ENCODE measurements at regions not wholly inside any gene's neighbourhood (a gene's known extent, or its start where the extent isn't known, plus 50 kb on each side); places are given as distances from the start of the nearest gene placed in this dataset.
"Not testable (repeated sequence)": the region's sequence is repeated elsewhere in the genome, so short reads cannot be mapped to it uniquely, and the experiment has no call there.

DNA sequence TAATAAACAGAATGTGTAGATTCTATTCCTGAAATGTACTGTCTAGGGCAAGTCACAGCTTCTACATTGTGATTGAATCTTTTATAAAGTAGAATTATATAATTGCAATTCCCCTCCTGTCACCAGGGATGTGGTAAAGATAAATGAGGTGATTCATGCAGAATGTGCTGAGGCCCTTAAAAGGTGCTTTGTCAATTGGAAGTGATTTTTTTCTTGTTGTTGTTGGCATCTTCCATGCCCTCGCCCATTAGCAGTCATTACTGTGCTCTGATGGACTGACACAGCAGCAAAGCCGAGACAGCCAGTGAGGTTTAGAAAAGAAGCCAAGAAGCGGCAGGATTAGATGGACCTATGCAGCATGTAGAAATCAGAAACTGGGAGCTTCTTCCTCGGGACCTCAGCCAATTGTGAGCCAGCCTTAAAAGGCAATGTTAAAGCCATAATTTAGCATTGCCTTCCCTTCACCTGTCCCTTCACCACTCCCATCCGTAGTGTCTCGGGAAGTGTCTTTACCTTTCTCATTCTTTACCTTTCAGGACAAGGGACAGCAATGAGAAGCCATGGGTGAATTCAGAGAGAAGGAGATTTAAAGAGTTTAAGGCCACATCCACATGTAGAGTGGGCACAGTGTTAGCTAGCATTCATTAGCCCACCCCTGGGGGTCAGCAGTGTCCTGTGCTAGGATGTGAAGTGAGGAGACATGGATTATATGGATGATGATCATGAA is 257.8 kb downstream of the PLK2 start:
- DNase-seq: no peak

DNA sequence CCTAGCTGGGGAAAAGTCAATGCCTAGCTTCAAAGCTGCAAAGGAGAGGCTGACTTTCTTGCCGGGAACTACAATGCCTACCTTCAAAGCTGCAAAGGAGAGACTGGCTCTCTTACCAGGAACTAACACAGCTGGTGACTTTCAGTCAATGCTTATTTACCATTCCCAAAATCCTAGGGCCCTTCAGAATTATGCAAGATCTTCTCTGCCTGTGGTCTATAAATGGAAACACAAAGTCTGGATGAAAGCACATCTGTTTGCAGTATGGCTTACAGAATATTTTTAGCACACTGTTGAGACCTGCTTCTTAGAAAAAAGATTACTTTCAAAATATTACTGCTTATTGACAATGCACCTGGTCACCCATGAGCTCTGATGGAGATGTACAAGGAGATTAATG is 259.4 kb downstream of the PLK2 start:
- DNase-seq: no peak

DNA sequence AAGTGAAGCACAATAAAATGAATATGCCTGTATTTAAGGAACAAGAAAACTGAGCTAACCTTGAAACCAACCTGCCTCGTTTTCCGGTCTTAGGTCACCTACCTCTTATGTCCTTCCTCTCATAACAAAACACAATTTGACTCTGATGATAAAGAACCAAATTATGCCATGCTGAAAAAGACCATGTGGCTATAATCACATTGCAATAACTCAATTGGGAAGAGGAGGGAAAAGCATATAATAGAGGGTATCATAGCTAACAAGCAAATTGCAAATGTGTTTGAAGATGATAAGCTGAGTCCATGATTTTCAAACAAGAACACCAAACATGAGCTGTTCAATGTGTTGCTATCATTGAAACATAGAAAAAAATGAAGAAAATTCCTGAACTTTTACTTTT is 260.8 kb downstream of the PLK2 start:
- DNase-seq: no peak

GRCh38 chr5:58198330-58198729 is 261.6 kb downstream of the PLK2 start:
- DNase-seq: no peak

GRCh38 chr5:58197875-58198274 is 262.0 kb downstream of the PLK2 start:
- no peak for DNase-seq

DNA sequence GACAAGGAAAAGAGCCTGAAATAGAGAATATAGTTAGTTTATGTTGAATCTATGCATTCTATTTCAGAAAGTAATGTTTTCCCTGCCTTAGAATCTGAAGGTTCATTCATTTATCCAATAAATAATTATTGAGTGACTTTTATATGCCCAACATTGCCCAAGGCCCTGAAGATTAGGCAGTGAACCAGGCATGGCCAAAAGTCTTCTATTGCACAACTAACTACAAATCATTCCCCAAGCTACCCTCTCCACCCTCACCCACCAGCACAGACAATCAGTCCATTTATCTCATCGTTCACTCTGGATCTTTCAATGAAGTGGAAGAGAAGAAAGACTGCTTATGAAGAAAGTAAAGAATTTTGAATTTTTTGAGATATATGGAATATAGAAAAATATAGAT is 268.4 kb downstream of the PLK2 start:
- DNase-seq: no peak

DNA sequence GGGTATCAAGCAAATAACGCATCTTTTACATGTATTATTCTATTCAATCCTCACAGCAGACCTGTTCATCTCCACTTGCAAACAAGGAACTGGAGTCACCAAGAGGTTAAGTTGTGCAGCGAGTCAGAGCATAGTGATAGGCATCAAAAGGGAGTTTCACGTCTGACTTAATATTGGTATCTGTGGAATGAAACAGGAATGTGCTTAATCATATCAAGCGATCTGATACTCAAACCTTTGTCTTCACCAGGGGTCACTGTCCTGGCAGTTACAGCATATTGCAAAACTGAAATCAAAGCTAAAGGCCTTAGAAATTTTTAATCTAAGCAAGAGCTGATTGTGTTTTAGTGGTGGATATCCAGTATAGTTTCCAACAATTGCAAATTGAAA is 271.6 kb downstream of the PLK2 start:
- DNase-seq: no peak

DNA sequence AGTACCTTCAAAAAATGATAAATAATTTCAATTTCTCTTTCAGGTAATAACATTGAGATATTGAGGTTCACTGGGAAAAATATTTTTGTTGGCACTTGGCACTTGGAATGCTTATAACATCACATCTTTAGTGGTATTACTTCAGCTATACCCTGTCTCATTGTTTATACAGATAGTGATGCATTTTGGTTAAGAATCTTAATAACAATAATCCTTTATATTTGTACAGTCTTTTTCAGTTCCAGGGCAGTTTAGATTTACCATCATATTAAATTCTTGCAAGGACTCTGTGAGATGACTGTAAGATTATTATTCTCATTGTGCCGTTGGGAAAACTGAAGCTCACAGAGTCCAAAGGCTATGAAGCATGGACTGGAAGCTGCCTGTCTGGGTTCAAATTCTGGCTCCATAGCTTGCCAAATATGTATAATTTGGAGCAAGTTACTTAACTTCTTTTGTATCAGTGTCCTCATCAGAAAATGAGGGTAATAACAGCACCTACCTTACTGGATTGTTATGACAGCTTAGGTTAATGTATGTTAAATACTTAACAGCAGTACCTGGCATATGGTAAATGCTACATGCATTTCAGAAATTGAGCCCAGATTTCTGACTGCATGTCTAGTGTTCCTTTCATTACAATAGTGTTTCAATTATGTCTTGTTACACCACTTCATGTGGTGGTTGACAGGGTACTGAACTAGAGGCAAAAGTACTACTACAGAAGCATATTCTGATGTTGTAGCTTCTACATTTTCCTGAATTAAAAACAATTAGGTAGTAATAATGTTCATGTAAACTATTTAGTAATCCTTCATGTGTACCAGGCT is 272.2 kb downstream of the PLK2 start:
- no peak for DNase-seq

DNA sequence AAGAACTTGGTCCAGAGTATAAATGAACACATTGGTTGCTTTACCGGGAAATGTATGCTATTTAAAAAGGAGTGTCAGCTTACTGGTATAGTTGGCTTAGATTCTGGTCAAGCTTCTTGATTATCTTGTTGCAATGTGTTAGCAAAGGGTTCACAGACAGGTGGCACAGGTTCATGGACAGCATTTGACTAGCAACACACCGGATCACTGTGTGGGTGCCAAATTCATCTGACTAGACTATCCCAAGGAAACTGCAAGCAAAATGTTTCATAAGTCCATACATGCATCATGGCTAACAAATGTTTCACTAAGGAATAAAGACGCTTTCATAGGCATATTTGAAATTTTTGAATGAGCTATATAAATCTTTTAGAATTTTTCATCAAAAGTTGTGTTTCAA is 274.1 kb downstream of the PLK2 start:
- DNase-seq: no peak

DNA sequence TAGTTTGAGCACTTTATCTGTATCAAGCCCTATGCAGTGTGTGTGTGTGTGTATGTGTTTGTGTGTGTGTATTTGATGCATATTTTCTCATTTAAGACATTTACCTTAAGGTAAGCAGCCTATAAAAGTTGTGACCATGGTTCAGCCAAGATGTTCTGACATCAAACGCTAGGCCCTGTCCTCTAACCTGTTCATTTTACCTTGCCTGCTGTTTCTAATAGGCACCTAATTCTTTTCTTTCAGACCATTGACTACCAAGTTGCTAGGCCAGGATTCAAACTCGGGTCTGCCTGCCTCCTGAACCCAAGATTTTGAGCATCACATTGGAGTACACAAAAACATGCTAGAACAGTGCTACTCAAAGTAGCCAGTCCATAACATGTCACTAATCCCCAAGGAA is 274.5 kb downstream of the PLK2 start:
- no peak for DNase-seq

GRCh38 chr5:58184910-58185309 is 275.0 kb downstream of the PLK2 start:
- DNase-seq: no peak

DNA sequence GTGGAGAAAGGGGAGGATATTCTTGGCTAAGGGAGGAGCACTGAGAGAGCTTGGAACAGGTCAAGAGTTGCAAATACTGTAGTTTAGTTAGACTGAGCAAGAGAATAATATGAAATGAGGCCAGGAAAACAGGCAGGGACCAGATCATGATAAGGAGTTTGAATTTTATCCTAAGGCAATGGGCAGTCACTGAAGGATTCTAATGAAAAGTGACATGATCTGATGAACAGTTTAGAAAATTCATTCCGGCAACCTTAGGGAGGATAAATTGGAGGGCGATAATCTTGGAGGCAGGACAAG is 276.1 kb downstream of the PLK2 start:
- DNase-seq: no peak

- DNase-seq: no peak
These were observed 276.7 kb downstream of the PLK2 start for GRCh38 chr5:58183078-58183785.

DNA sequence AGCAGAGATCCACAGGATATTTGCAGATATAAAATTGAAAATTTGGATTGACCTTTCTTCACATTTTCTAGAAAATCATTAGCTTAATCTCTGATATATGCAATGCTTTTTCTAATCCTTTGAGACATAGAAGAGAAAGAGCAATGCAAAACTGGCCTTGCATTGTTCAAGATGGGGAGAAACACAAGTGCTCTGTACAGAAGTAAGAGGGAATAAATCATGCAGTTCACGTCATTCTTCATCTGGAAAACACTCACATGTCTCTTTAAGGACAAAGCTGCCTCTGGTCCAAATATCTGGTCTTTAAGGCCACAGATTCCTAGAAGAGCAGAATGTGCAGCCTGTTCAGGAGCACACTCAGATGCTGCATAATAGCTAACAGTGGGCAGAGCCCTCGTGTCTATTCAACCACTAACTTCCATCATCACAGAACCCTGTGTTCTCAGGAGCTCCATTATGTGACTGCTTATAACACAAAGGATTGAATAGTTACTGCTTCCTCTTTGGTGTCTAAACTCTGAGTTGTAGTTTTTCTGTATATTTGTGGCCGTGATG is 277.5 kb downstream of the PLK2 start:
- DNase-seq: no peak

GRCh38 chr5:58181578-58182286 is 278.2 kb downstream of the PLK2 start:
- no peak for DNase-seq

DNA sequence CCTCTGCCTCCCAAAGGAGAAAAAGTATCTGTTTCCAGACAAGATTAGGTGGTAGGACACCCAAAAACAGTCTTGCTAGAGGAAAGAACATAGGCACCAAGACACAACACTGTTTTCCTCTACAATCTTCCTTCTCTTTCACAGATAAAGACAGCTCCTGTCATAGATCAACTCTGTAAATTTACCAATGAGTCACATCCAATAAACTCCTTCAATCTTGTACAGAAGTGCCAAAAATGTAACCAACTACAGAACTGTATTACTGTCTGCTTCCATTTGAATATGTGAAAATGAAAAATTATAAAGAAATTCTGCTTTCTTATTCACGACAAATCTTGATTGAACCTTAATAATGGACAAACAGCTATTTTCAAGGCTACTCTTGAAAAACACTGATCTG is 286.9 kb downstream of the PLK2 start:
- no peak for DNase-seq

DNA sequence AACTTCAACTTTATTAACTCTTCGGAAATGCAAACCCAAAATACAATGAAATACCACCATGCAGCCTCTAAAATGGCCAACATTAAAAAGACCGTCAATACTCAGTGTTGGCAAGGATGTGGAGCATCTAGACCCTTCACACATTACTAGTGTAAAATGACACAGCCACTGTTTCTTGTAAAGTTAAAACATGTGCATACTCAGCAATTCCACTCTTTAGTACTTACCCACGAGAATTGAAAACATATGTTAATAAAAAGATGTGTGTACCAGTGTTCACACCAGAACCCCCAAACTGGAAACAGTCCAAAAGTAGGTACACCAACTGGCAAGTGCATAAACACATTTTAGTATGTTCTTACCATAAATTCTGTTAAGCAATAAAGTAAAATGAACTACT is 294.7 kb downstream of the PLK2 start:
- DNase-seq: no peak

DNA sequence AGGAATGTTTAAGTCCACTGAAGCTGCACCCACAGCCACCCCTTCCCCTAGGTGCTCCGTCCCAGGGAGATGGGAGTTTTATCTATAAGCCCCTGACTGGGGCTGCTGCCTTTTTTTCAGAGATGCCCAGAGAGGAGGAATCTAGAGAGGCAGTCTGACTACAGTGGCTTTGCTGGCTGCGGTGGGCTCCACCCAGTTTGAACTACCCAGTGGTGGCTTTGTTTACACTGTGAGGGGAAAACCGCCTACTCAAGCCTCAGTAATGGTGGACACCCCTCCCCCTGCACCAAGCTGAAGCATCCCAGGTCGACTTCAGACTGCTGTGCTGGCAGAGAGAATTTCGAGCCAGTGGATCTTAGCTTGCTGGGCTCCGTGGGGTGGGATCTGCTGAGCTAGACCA is 298.0 kb downstream of the PLK2 start:
- not testable (repeated sequence) for DNase-seq

GRCh38 chr5:58156973-58157701 is 302.7 kb downstream of the PLK2 start:
- no peak for DNase-seq

DNA sequence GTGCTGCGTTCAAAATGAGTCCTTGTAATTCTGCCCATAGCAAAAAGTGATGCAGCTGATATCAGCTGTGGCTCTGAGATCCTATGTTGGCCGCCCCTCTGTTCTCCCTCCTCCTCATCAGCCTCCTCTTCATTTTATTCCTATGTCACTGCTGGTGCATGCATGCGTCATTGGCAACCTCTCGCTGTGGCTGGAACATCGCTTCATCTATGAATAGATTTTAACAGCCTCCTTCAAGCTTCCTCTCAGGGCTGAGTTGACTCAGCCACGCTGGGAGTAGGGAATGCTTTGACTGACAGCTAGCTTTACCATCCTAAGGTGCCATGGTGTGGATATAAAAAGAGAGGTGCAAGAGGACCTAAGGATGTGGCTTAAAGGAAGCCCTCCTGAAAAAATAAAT is 303.5 kb downstream of the PLK2 start:
- DNase-seq: no peak

GRCh38 chr5:58153255-58153654 is 306.6 kb downstream of the PLK2 start:
- no peak for DNase-seq

GRCh38 chr5:58151414-58151813 is 308.5 kb downstream of the PLK2 start:
- DNase-seq: no peak
